Sigmoid colon (tissue), 6 donors: ENCODE measurements at regions not wholly inside any gene's neighbourhood (a gene's known extent, or its start where the extent isn't known, plus 50 kb on each side); places are given as distances from the start of the nearest gene placed in this dataset.
"Not testable (repeated sequence)": the region's sequence is repeated elsewhere in the genome, so short reads cannot be mapped to it uniquely, and the experiment has no call there.

ENCODE experiments used
- DNase-seq: peaks from one replicate; pipeline ENCODE4 v3.0.0-alpha.2; 2019
- H3K27ac ChIP-seq, 4 donors: fragments of 200-600 bp; sonication (generic); one replicate each; pipeline ENCODE4 v1.5.1; 2016 to 2019; ENCODE audit warnings: mild to moderate bottlenecking in 1 of 4
- H3K27me3 ChIP-seq, 3 donors: fragments of 200-600 bp; sonication (generic); one replicate each; pipeline ENCODE4 v1.5.1; 2019; ENCODE audit warnings: mild to moderate bottlenecking in 1 of 3
- H3K36me3 ChIP-seq, 4 donors: fragments of 200-600 bp; sonication (generic); one replicate each; pipeline ENCODE4 v1.5.1; 2016 to 2019
- H3K4me1 ChIP-seq, 4 donors: fragments of 200-600 bp; sonication (generic); one replicate each; pipeline ENCODE4 v1.5.1; 2017 to 2019
- H3K4me3 ChIP-seq, 4 donors: fragments of 200-600 bp; sonication (generic); one replicate each; pipeline ENCODE4 v1.5.1; 2017 to 2019; ENCODE audit warnings: mild to moderate bottlenecking in 2 of 4, moderate library complexity in 1 of 4
- H3K9me3 ChIP-seq, 4 donors: fragments of 200-600 bp in 3 of 4; sonication (generic) in 3 of 4; one replicate each; pipeline versions ENCODE4 v1.5.1 to v1.6.1; 2013 to 2019
- CTCF ChIP-seq, 4 experiments: fragments of 450-650 bp in 3 of 4; fragments of 200-600 bp in 1 of 4; IDR thresholded peaks; one replicate each; pipeline ENCODE4 v1.5.1; 2016 to 2019; ENCODE audit warnings: antibody characterized with exemption in 4 of 4, mild to moderate bottlenecking in 3 of 4, moderate library complexity in 2 of 4
- EP300 ChIP-seq, 4 donors: sonication (generic); formaldehyde crosslinking; IDR thresholded peaks; one replicate each; pipeline ENCODE4 v1.6.1; 2017; ENCODE audit warnings: antibody characterized with exemption in 4 of 4
- POLR2A ChIP-seq, 2 donors: fragments of 450-650 bp; IDR thresholded peaks; one replicate each; pipeline ENCODE4 v1.6.1; 2016; ENCODE audit warnings: antibody characterized with exemption in 2 of 2, mild to moderate bottlenecking in 2 of 2, moderate library complexity in 2 of 2
- POLR2AphosphoS5 ChIP-seq, 4 donors: sonication (generic); formaldehyde crosslinking; IDR thresholded peaks; one replicate each; pipeline ENCODE4 v1.6.1; 2017; ENCODE audit warnings: antibody characterized with exemption in 4 of 4
- WGBS, 2 donors: extraction: QIAGEN DNeasy Blood & Tissue Kit; methylation state at CpG; one replicate each; pipeline ENCODE4 v1.1.7; 2013; 5-methylcytosine and 5-hydroxymethylcytosine counted together
- intact Hi-C: fragments of 100-400 bp; cut with DNase I; formaldehyde crosslinking; loops from one replicate; pipeline ENCODE4 v1.15.1; 2023
- donor health status: healthy with polysubstance abuse.
- donor health status: healthy.

- TF ChIP-seq POLR2A (IDR thresholded peaks at IDR 0.05) = no peak
- TF ChIP-seq EP300 (IDR thresholded peaks at IDR 0.05) = no peak
- WGBS, 2 donors = 83 to 87% methylated on average over 5 of the region's 5 CpGs
- DNase-seq = no peak
- Histone ChIP-seq H3K36me3 (no peaks in the 10 kb centered on the region), H3K4me3 (no peak overlapping the region), H3K27me3 (no peaks in the 10 kb centered on the region), H3K9me3 (no peaks in the 10 kb centered on the region), H3K27ac (no peak overlapping the region), H3K4me1 (no peaks in the 10 kb centered on the region)
- intact Hi-C loops = no loop called here
Measured at GRCh38 chr13:73808318-73808717, 325.9 kb downstream of the KLF12 start.

- 96% methylated on average over 6 of the region's 6 CpGs for WGBS, 2 donors
- intact Hi-C loops, H3K27ac ChIP-seq, H3K9me3 ChIP-seq, DNase-seq, H3K27me3 ChIP-seq, H3K36me3 ChIP-seq, H3K4me3 ChIP-seq, H3K4me1 ChIP-seq: not testable (repeated sequence)
Measured at GRCh38 chr13:73805326-73805958, 328.8 kb downstream of the KLF12 start.

- no peak for TF ChIP-seq EP300 (IDR thresholded peaks at IDR 0.05)
- TF ChIP-seq POLR2AphosphoS5 (IDR thresholded peaks at IDR 0.05) = no peak
- TF ChIP-seq POLR2A (IDR thresholded peaks at IDR 0.05) = no peak
- no peak for TF ChIP-seq CTCF (IDR thresholded peaks at IDR 0.05)
- intact Hi-C loops = no loop called here
- Histone ChIP-seq H3K9me3 (no peaks in the 10 kb centered on the region), H3K36me3 (no peaks in the 10 kb centered on the region), H3K4me3 (no peak overlapping the region), H3K27me3 (no peaks in the 10 kb centered on the region), H3K4me1 (no peaks in the 10 kb centered on the region), H3K27ac (no peak overlapping the region)
- WGBS, 2 donors = 82 to 90% methylated on average over 1 of the region's 1 CpG
- DNase-seq = no peak
Measured at GRCh38 chr13:73803997-73804396, 330.2 kb downstream of the KLF12 start.

GRCh38 chr13:73800011-73800410, 334.2 kb downstream of the KLF12 start:
- no peaks in the 10 kb centered on the region for H3K27me3 ChIP-seq
- no peak for TF ChIP-seq CTCF (IDR thresholded peaks at IDR 0.05)
- no peak for TF ChIP-seq POLR2AphosphoS5 (IDR thresholded peaks at IDR 0.05)
- TF ChIP-seq POLR2A (IDR thresholded peaks at IDR 0.05) = no peak
- no peak for TF ChIP-seq EP300 (IDR thresholded peaks at IDR 0.05)
- H3K27ac ChIP-seq = no peak overlapping the region
- H3K4me3 ChIP-seq = no peak overlapping the region
- H3K36me3 ChIP-seq = no peaks in the 10 kb centered on the region
- H3K4me1 ChIP-seq = no peaks in the 10 kb centered on the region
- DNase-seq = no peak
- intact Hi-C loops = no loop called here
- 85 to 86% methylated on average over 2 of the region's 2 CpGs for WGBS, 2 donors
- H3K9me3 ChIP-seq = no peaks in the 10 kb centered on the region

- H3K27me3 ChIP-seq = no peaks in the 10 kb centered on the region
- DNase-seq = no peak
- no peaks in the 10 kb centered on the region for H3K36me3 ChIP-seq
- no peaks in the 10 kb centered on the region for H3K4me1 ChIP-seq
- no peak for TF ChIP-seq EP300 (IDR thresholded peaks at IDR 0.05)
- intact Hi-C loops = no loop called here
- H3K27ac ChIP-seq = no peak overlapping the region
- WGBS, 2 donors = 22 to 72% methylated on average over 3 of the region's 3 CpGs
- no peaks in the 10 kb centered on the region for H3K9me3 ChIP-seq
- no peak overlapping the region for H3K4me3 ChIP-seq
Measured at GRCh38 chr13:73794755-73795154, 339.4 kb downstream of the KLF12 start.

GRCh38 chr13:73793361-73793760, 340.8 kb downstream of the KLF12 start:
- intact Hi-C loops = no loop called here
- Histone ChIP-seq H3K27ac (no peak overlapping the region), H3K36me3 (no peaks in the 10 kb centered on the region), H3K4me3 (no peak overlapping the region), H3K4me1 (no peaks in the 10 kb centered on the region), H3K9me3 (no peaks in the 10 kb centered on the region), H3K27me3 (no peaks in the 10 kb centered on the region)
- TF ChIP-seq CTCF (IDR thresholded peaks at IDR 0.05) = no peak
- no peak for DNase-seq
